WERI-Rb-1 (cell line): ENCODE measurements at regions not wholly inside any gene's neighbourhood (a gene's known extent, or its start where the extent isn't known, plus 50 kb on each side); places are given as distances from the start of the nearest gene placed in this dataset.

Experiments
- DNase-seq: peaks from one replicate; pipeline ENCODE4 v3.0.0-alpha.2; 2020
- H3K27ac ChIP-seq: fragments of 250-450 bp; sonication (Bioruptor Pico); 2 replicates; pipeline ENCODE4 v1.5.1; 2020; ENCODE audit warnings: mild to moderate bottlenecking, moderate library complexity
- H3K27me3 ChIP-seq: fragments of 250-450 bp; sonication (Bioruptor Pico); 2 replicates; pipeline ENCODE4 v1.5.1; 2021; ENCODE audit warnings: mild to moderate bottlenecking, low read depth, moderate library complexity; ENCODE audit not compliant: insufficient read depth, severe bottlenecking
- H3K36me3 ChIP-seq: fragments of 250-450 bp; sonication (Bioruptor Pico); 2 replicates; pipeline ENCODE4 v1.5.1; 2020; ENCODE audit warnings: mild to moderate bottlenecking, moderate library complexity
- H3K4me3 ChIP-seq: 2 replicates; pipeline ENCODE4 v1.5.1; 2011; ENCODE audit warnings: low read depth, mild to moderate bottlenecking, control low read depth, low read length
- H3K9me3 ChIP-seq: fragments of 250-450 bp; sonication (Bioruptor Pico); 2 replicates; pipeline ENCODE4 v1.5.1; 2021; ENCODE audit warnings: mild to moderate bottlenecking, moderate library complexity; ENCODE audit not compliant: severe bottlenecking
- TF ChIP-seq, protein P1 (sequence below): IDR thresholded peaks from 2 replicates; pipeline ENCODE4 v1.5.1; 2011; ENCODE audit warnings: low read depth, mild to moderate bottlenecking, control low read depth, inconsistent platforms, low read length

DNA sequence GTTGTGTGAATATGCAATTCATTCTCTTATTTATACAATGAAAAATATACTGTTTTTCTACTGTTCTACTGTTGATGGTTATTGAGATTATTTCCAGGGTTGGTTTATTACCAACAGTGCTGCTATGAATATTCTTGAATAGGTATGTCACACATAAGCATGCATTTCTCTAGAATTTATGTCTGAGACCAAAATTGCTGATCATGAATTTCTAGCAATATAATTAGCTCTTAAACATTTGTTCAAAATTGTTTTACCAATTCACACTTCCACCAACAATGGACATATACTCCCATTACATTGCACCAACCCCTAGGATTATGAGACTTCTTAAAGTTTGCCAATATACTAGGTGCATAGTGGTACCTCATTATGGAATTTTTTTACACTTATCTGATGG, 164.1 kb upstream of the KCNQ5 start:
- no peak overlapping the region for H3K27ac ChIP-seq

DNA sequence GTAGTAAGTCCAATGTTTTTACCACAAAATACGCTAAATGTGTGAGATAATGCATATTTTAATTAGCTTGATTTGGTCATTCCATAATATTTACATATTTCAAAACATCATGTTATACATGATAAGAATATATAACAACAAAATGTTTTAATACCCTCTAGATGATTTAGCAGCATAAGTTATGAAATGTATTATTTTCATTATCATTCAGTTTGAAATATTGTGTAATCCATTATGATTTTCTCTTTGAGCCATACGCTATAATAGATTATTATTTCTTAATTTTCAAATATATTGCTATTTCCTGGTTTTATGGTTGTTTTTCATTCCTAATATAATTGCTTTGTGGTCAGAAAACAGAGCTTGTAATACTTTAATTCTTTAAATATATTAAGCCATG, 163.3 kb upstream of the KCNQ5 start:
- no peak overlapping the region for H3K27ac ChIP-seq
- H3K9me3 ChIP-seq = no peaks in the 10 kb centered on the region
- DNase-seq = no peak
- no peaks in the 10 kb centered on the region for H3K36me3 ChIP-seq
- H3K27me3 ChIP-seq = no peaks in the 10 kb centered on the region
- TF ChIP-seq, protein P1, sequence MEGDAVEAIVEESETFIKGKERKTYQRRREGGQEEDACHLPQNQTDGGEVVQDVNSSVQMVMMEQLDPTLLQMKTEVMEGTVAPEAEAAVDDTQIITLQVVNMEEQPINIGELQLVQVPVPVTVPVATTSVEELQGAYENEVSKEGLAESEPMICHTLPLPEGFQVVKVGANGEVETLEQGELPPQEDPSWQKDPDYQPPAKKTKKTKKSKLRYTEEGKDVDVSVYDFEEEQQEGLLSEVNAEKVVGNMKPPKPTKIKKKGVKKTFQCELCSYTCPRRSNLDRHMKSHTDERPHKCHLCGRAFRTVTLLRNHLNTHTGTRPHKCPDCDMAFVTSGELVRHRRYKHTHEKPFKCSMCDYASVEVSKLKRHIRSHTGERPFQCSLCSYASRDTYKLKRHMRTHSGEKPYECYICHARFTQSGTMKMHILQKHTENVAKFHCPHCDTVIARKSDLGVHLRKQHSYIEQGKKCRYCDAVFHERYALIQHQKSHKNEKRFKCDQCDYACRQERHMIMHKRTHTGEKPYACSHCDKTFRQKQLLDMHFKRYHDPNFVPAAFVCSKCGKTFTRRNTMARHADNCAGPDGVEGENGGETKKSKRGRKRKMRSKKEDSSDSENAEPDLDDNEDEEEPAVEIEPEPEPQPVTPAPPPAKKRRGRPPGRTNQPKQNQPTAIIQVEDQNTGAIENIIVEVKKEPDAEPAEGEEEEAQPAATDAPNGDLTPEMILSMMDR = no peak
- no peak overlapping the region for H3K4me3 ChIP-seq

More for the DNA sequence above, 164.1 kb upstream of the KCNQ5 start:
- Histone ChIP-seq H3K27me3 (no peaks in the 10 kb centered on the region), H3K36me3 (no peaks in the 10 kb centered on the region), H3K4me3 (no peak overlapping the region), H3K9me3 (no peaks in the 10 kb centered on the region)
- no peak for DNase-seq
- TF ChIP-seq, protein P1 = no peak

DNA sequence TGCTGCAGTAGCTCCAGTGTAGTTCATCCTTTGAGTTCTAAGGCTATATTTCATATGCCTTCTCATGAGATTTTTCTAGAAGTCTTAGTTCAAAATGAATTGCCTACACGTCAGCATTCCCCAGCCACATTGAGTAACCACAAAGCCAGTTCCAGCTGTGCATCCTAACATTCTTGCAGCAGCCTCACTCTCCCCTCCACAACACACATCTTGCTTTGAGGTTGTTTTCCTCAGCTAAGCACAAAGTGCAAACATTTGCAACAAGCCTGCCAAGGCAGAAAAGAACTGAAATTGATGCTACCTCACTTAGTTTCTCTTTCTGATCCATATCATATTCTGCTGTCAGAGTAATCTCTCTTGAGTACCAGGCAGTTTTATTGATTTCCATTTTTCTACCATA, 160.7 kb upstream of the KCNQ5 start:
- Histone ChIP-seq H3K36me3 (no peaks in the 10 kb centered on the region), H3K27me3 (no peaks in the 10 kb centered on the region), H3K27ac (no peak overlapping the region), H3K4me3 (no peak overlapping the region), H3K9me3 (no peaks in the 10 kb centered on the region)
- TF ChIP-seq, protein P1 = no peak
- DNase-seq = no peak

DNA sequence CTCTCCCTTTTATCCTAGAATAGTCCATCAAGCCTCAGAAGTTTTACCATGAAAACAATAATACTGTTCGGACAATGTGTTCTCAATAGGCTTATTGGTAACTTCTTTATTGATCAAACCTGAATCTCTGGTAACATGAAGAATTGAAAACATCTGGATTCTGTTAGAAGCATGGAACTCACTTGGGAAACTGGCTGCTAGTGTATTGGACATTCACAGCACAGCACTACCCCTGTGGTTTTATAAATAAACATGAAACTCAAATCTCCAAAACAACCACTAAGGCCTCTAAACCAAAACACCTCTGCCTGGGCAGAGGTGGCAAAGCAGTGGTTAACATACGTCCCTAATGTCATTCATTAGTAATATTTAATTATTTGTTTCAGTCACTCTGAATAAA, 157.6 kb upstream of the KCNQ5 start:
- no peak for DNase-seq
- TF ChIP-seq, protein P1 = no peak
- H3K9me3 ChIP-seq = no peaks in the 10 kb centered on the region
- H3K27me3 ChIP-seq = no peaks in the 10 kb centered on the region
- H3K36me3 ChIP-seq = no peaks in the 10 kb centered on the region
- no peak overlapping the region for H3K27ac ChIP-seq
- no peak overlapping the region for H3K4me3 ChIP-seq

DNA sequence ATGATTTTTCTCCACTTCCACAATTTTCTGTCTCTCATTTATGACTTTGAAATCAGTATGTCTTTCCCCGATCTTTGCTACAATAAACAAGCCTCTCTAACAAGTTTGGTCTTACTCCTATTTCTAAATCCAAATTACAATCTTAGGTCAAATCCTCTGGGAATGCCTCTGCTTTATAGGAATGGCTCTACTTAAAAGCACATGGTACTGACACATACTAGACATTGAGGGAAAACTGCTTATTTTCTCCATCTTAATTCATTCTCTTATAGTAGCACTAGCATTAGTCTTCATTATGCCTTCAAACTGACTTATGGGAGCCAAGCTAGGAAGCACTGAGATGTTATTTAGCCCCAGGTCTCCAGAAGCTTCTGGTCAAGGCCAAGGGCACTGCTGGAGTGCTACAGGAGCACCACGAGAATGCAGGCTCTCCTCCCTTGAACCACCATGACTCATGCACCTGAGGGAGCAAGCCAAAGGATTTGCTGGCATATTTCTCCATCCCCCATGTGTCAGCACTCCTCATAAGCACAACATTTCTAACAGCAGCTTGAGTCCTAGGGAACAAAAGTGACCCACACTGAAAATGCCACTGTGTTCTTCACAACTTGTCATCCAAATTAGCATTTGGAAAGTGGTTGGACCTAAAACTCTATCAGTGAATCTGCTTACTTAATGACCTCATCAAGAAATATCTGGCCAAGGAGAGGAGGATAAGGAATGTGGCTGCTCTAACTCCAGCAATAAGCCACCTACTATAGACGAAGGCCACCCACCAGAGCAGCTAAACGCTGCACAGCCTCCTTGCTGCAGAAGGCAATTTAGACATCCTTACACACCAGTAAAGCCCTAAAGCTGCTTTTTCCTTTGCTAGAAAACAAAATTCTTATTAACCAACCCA, 156.8 kb upstream of the KCNQ5 start:
- Histone ChIP-seq H3K9me3 (no peaks in the 10 kb centered on the region), H3K27me3 (no peaks in the 10 kb centered on the region), H3K4me3 (no peak overlapping the region), H3K36me3 (no peaks in the 10 kb centered on the region), H3K27ac (no peak overlapping the region)
- DNase-seq = no peak
- TF ChIP-seq, protein P1 = no peak
